Neural progenitor cell (in vitro differentiated cells): ENCODE measurements at regions not wholly inside any gene's neighbourhood (a gene's known extent, or its start where the extent isn't known, plus 50 kb on each side); places are given as distances from the start of the nearest gene placed in this dataset.

Experiments used
- DNase-seq: peaks from one replicate; pipeline ENCODE4 v3.0.0-alpha.2; 2016; ENCODE audit warnings: low spot score
- H2AFZ ChIP-seq: fragments of 200-600 bp; sonication (generic); replicated peaks from 2 replicates; pipeline ENCODE4 v1.6.1; 2016; ENCODE audit warnings: antibody characterized with exemption
- H3F3A ChIP-seq: fragments of 200-600 bp; sonication (generic); 2 replicates; pipeline ENCODE4 v1.6.1; 2016; ENCODE audit warnings: antibody characterized with exemption, low read depth
- H3K27ac ChIP-seq: fragments of 200-600 bp; sonication (generic); 2 replicates; pipeline ENCODE4 v1.5.1; 2016; ENCODE audit warnings: mild to moderate bottlenecking
- H3K27me3 ChIP-seq: fragments of 200-600 bp; sonication (generic); 2 replicates; pipeline ENCODE4 v1.6.1; 2016; ENCODE audit warnings: mild to moderate bottlenecking, moderate library complexity
- H3K36me3 ChIP-seq: fragments of 200-600 bp; sonication (generic); 2 replicates; pipeline ENCODE4 v1.5.1; 2016
- H3K4me1 ChIP-seq: fragments of 200-600 bp; sonication (generic); 2 replicates; pipeline ENCODE4 v1.6.1; 2016; ENCODE audit warnings: mixed run types
- H3K4me2 ChIP-seq: fragments of 200-600 bp; sonication (generic); 2 replicates; pipeline ENCODE4 v1.6.1; 2016
- H3K4me3 ChIP-seq: fragments of 200-600 bp; sonication (generic); 2 replicates; pipeline ENCODE4 v1.5.1; 2016
- H3K79me2 ChIP-seq: fragments of 200-600 bp; sonication (generic); 2 replicates; pipeline ENCODE4 v1.6.1; 2016; ENCODE audit warnings: low read depth
- H3K9ac ChIP-seq: fragments of 200-600 bp; sonication (generic); 2 replicates; pipeline ENCODE4 v1.6.1; 2016
- H3K9me3 ChIP-seq: fragments of 200-600 bp; sonication (generic); 2 replicates; pipeline ENCODE4 v1.5.1; 2016; ENCODE audit warnings: low read depth
- H4K20me1 ChIP-seq: fragments of 200-600 bp; sonication (generic); 2 replicates; pipeline ENCODE4 v1.6.1; 2016; ENCODE audit warnings: low read depth
- H3K27ac Mint-ChIP-seq: 3 replicates; pipeline ENCODE4 v1.8.0; 2021; ENCODE audit warnings: mixed read lengths
- H3K27me3 Mint-ChIP-seq: 2 replicates; pipeline ENCODE4 v1.8.0; 2022; ENCODE audit warnings: low read depth, mild to moderate bottlenecking, inconsistent platforms, moderate library complexity, mixed read lengths; ENCODE audit not compliant: insufficient read depth
- H3K36me3 Mint-ChIP-seq: 3 replicates; pipeline ENCODE4 v1.8.0; 2021; ENCODE audit warnings: mixed read lengths
- H3K4me1 Mint-ChIP-seq: 3 replicates; pipeline ENCODE4 v1.8.0; 2021; ENCODE audit warnings: mixed read lengths
- H3K4me3 Mint-ChIP-seq: 3 replicates; pipeline ENCODE4 v1.8.0; 2021; ENCODE audit warnings: mild to moderate bottlenecking, moderate library complexity, mixed read lengths
- H3K9me3 Mint-ChIP-seq: 3 replicates; pipeline ENCODE4 v1.8.0; 2020; ENCODE audit warnings: mixed read lengths
- CTCF ChIP-seq: fragments of 200-600 bp; sonication (generic); IDR thresholded peaks from 2 replicates; pipeline ENCODE4 v1.5.1; 2017; ENCODE audit warnings: antibody characterized with exemption, mild to moderate bottlenecking
- EZH2 ChIP-seq: fragments of 200-600 bp; sonication (generic); IDR thresholded peaks from 2 replicates; pipeline ENCODE4 v1.6.1; 2017; ENCODE audit warnings: antibody characterized with exemption, mild to moderate bottlenecking, moderate library complexity
- EZH2phosphoT487 ChIP-seq: fragments of 200-600 bp; sonication (generic); IDR thresholded peaks from 2 replicates; pipeline ENCODE4 v1.6.1; 2017; ENCODE audit warnings: antibody characterized with exemption

- H3K9me3 Mint-ChIP-seq = peaks cover 7% of the 10 kb centered on the region
- Histone ChIP-seq H3F3A (no peaks in the 10 kb centered on the region), H3K36me3 (no peaks in the 10 kb centered on the region), H3K9me3 (no peaks in the 10 kb centered on the region), H3K27ac (no peak overlapping the region), H3K4me1 (peaks cover 5% of the 10 kb centered on the region), H4K20me1 (no peaks in the 10 kb centered on the region), H3K9ac (no peak overlapping the region), H3K79me2 (no peaks in the 10 kb centered on the region), H3K4me2 (no peak overlapping the region), H2AFZ (no peak overlapping the region), H3K4me3 (no peak overlapping the region), H3K27me3 (no peaks in the 10 kb centered on the region)
- H3K27ac Mint-ChIP-seq = no peak overlapping the region
- no peak for DNase-seq
- no peak overlapping the region for H3K4me3 Mint-ChIP-seq
- H3K36me3 Mint-ChIP-seq = no peaks in the 10 kb centered on the region
- TF ChIP-seq EZH2 (no peak), CTCF (no peak), EZH2phosphoT487 (no peak)
- peaks cover 13% of the 10 kb centered on the region for H3K4me1 Mint-ChIP-seq
- no peaks in the 10 kb centered on the region for H3K27me3 Mint-ChIP-seq
Measured at GRCh38 chr5:164680812-164681520, 1175.5 kb downstream of the MAT2B start.

GRCh38 chr5:164687391-164687790, 1182.0 kb downstream of the MAT2B start:
- Histone ChIP-seq H3K79me2 (no peaks in the 10 kb centered on the region), H3K9ac (no peak overlapping the region), H3K27ac (no peak overlapping the region), H3K4me3 (no peak overlapping the region), H3K4me1 (peaks cover 7% of the 10 kb centered on the region), H3K36me3 (no peaks in the 10 kb centered on the region), H2AFZ (no peak overlapping the region), H3F3A (no peaks in the 10 kb centered on the region), H3K4me2 (no peak overlapping the region), H4K20me1 (no peaks in the 10 kb centered on the region), H3K27me3 (peaks cover 10% of the 10 kb centered on the region), H3K9me3 (no peaks in the 10 kb centered on the region)
- Mint-ChIP-seq H3K4me1 (peaks cover 8% of the 10 kb centered on the region), H3K4me3 (no peak overlapping the region), H3K9me3 (peaks cover 5% of the 10 kb centered on the region), H3K27ac (no peak overlapping the region), H3K27me3 (peaks cover 5% of the 10 kb centered on the region), H3K36me3 (no peaks in the 10 kb centered on the region)
- TF ChIP-seq EZH2phosphoT487 = no peak
- TF ChIP-seq EZH2 = no peak
- TF ChIP-seq CTCF = no peak
- no peak for DNase-seq

- H2AFZ ChIP-seq = no peak overlapping the region
- TF ChIP-seq EZH2phosphoT487 (peak; percentile 86), CTCF (no peak)
- peaks cover 10% of the 10 kb centered on the region for H3K27me3 ChIP-seq
- no peak overlapping the region for H3K9ac ChIP-seq
- peaks cover 7% of the 10 kb centered on the region for H3K4me1 ChIP-seq
- peaks cover 5% of the 10 kb centered on the region for H3K27me3 Mint-ChIP-seq
- H3K4me2 ChIP-seq = no peak overlapping the region
- DNase-seq = peak; percentile 50
- no peak overlapping the region for H3K27ac Mint-ChIP-seq
- no peaks in the 10 kb centered on the region for H3K9me3 ChIP-seq
- H3F3A ChIP-seq = no peaks in the 10 kb centered on the region
- H3K4me3 ChIP-seq = no peak overlapping the region
- H3K9me3 Mint-ChIP-seq = peaks cover 6% of the 10 kb centered on the region
- H3K27ac ChIP-seq = no peak overlapping the region
- H3K4me1 Mint-ChIP-seq = peaks cover 8% of the 10 kb centered on the region
- H3K4me3 Mint-ChIP-seq = no peak overlapping the region
- no peaks in the 10 kb centered on the region for H3K36me3 Mint-ChIP-seq
- H3K36me3 ChIP-seq = no peaks in the 10 kb centered on the region
- H4K20me1 ChIP-seq = no peaks in the 10 kb centered on the region
- no peaks in the 10 kb centered on the region for H3K79me2 ChIP-seq
Measured at GRCh38 chr5:164688437-164688836, 1183.0 kb downstream of the MAT2B start.
